Naive thymus-derived CD4-positive, alpha-beta T cell (primary cell): ENCODE measurements at regions not wholly inside any gene's neighbourhood (a gene's known extent, or its start where the extent isn't known, plus 50 kb on each side); places are given as distances from the start of the nearest gene placed in this dataset.

Experiments
- ATAC-seq: fragments of 150-1000 bp; cut with Tn5 transposase; 2 replicates; pipeline ENCODE4 v1.10.0; 2021; ENCODE audit warnings: mild to moderate bottlenecking, moderate library complexity
- CTCF ChIA-PET: fragments of 350-600 bp; sonication (Branson Sonifier 250); formaldehyde crosslinking; loops from one replicate; lab custom pipeline; 2021; ENCODE audit warnings: antibody characterized with exemption; lab: Charles Lee
- POLR2A ChIA-PET: fragments of 350-600 bp; sonication (Branson Sonifier 250); formaldehyde crosslinking; loops from one replicate; lab custom pipeline; 2021; ENCODE audit warnings: antibody characterized with exemption, inconsistent platforms; lab: Charles Lee
- DNase-seq, 9 donors: peaks; one replicate each; pipeline versions ENCODE4 v3.0.0 to v3.0.0-alpha.2; 2020 to 2022; ENCODE audit warnings: mixed read lengths in 1 of 9
- H3K27ac ChIP-seq: one replicate; pipeline ENCODE4 v1.7.0; 2013; ENCODE audit warnings: mild to moderate bottlenecking, low read depth, low read length, moderate library complexity
- H3K27me3 ChIP-seq, 2 donors: one replicate each; pipeline ENCODE4 v1.7.0; 2013; ENCODE audit warnings: low read length in 2 of 2, mild to moderate bottlenecking in 2 of 2, moderate library complexity in 2 of 2; ENCODE audit not compliant: control insufficient read depth in 2 of 2, insufficient read depth in 2 of 2
- H3K36me3 ChIP-seq, 3 experiments: 1 replicate in 2 of 3; 2 replicates in 1 of 3; pipeline ENCODE4 v1.7.0; 2013; ENCODE audit warnings: low read length in 3 of 3, mild to moderate bottlenecking in 3 of 3, moderate library complexity in 1 of 3; ENCODE audit not compliant: insufficient read depth in 3 of 3, control insufficient read depth in 2 of 3
- H3K4me1 ChIP-seq, 2 donors: one replicate each; pipeline ENCODE4 v1.7.0; 2013; ENCODE audit warnings: low read length in 2 of 2, mild to moderate bottlenecking in 2 of 2, moderate library complexity in 1 of 2; ENCODE audit not compliant: control insufficient read depth in 2 of 2, insufficient read depth in 2 of 2
- H3K4me3 ChIP-seq: 2 replicates; pipeline ENCODE4 v1.7.0; 2013; ENCODE audit warnings: mild to moderate bottlenecking, low read length
- H3K9me3 ChIP-seq, 3 experiments: 1 replicate in 2 of 3; 2 replicates in 1 of 3; pipeline ENCODE4 v1.7.0; 2013; ENCODE audit warnings: low read length in 3 of 3; ENCODE audit not compliant: control insufficient read depth in 2 of 3
- H3K27ac Mint-ChIP-seq, 9 donors: one replicate each; pipeline ENCODE4 v1.8.0; 2020 to 2022; ENCODE audit warnings: mixed read lengths in 9 of 9, mild to moderate bottlenecking in 8 of 9, moderate library complexity in 5 of 9, inconsistent platforms in 2 of 9
- H3K27me3 Mint-ChIP-seq, 5 donors: one replicate each; pipeline ENCODE4 v1.8.0; 2021 to 2022; ENCODE audit warnings: mixed read lengths in 5 of 5, mild to moderate bottlenecking in 1 of 5
- H3K36me3 Mint-ChIP-seq, 5 donors: one replicate each; pipeline ENCODE4 v1.8.0; 2020 to 2022; ENCODE audit warnings: mixed read lengths in 5 of 5, mild to moderate bottlenecking in 3 of 5, inconsistent platforms in 1 of 5
- H3K4me1 Mint-ChIP-seq, 7 donors: one replicate each; pipeline ENCODE4 v1.8.0; 2020 to 2022; ENCODE audit warnings: mixed read lengths in 7 of 7, mild to moderate bottlenecking in 3 of 7, inconsistent platforms in 1 of 7
- H3K4me3 Mint-ChIP-seq, 10 donors: one replicate each; pipeline ENCODE4 v1.8.0; 2020 to 2022; ENCODE audit warnings: mild to moderate bottlenecking in 10 of 10, mixed read lengths in 10 of 10, moderate library complexity in 6 of 10, inconsistent platforms in 2 of 10
- H3K9me3 Mint-ChIP-seq, 11 donors: one replicate each; pipeline ENCODE4 v1.8.0; 2020 to 2022; ENCODE audit warnings: mixed read lengths in 11 of 11, mild to moderate bottlenecking in 4 of 11, inconsistent platforms in 1 of 11, moderate library complexity in 1 of 11
- intact Hi-C, 2 donors: fragments of 100-400 bp; cut with micrococcal nuclease; formaldehyde crosslinking; loops; one replicate each; pipeline ENCODE4 v1.15.1; 2023

GRCh38 chr5:52668139-52668538 lies 119.6 kb upstream of the ITGA1 start:
- intact Hi-C loops, result no loop called here
- no peak for ATAC-seq

GRCh38 chr5:52668544-52669185 lies 119.1 kb upstream of the ITGA1 start:
- Mint-ChIP-seq H3K4me3 (no peak overlapping the region), H3K36me3 (no peaks in the 10 kb centered on the region), H3K4me1 (peaks cover 3 to 32% (median 21%) of the 10 kb centered on the region in 7 donors), H3K27me3 (peaks cover 0 to 29% (median 0%) of the 10 kb centered on the region in 5 donors), H3K9me3 (peaks cover 0 to under 1% (median 0%) of the 10 kb centered on the region in 11 donors), H3K27ac (no peak overlapping the region)
- H3K27me3 ChIP-seq, result no peaks in the 10 kb centered on the region
- DNase-seq (no peak), ATAC-seq (no peak)
- no peaks in the 10 kb centered on the region for H3K36me3 ChIP-seq
- H3K4me3 ChIP-seq, result no peak overlapping the region
- no peaks in the 10 kb centered on the region for H3K9me3 ChIP-seq
- POLR2A ChIA-PET, result no interaction called here
- CTCF ChIA-PET, result no interaction called here
- H3K4me1 ChIP-seq, result no peaks in the 10 kb centered on the region
- no peak overlapping the region for H3K27ac ChIP-seq
- intact Hi-C loops, result no loop called here

More at GRCh38 chr5:52668139-52668538, 119.6 kb upstream of the ITGA1 start:
- DNase-seq, result no peak
- Mint-ChIP-seq H3K9me3 (no peaks in the 10 kb centered on the region), H3K36me3 (no peaks in the 10 kb centered on the region), H3K27me3 (peaks cover 0 to 29% (median 0%) of the 10 kb centered on the region in 5 donors), H3K4me1 (peaks cover 0 to 27% (median 16%) of the 10 kb centered on the region in 7 donors), H3K27ac (no peak overlapping the region), H3K4me3 (no peak overlapping the region)
- Histone ChIP-seq H3K27me3 (no peaks in the 10 kb centered on the region), H3K4me3 (no peak overlapping the region), H3K9me3 (no peaks in the 10 kb centered on the region), H3K27ac (no peak overlapping the region), H3K36me3 (no peaks in the 10 kb centered on the region), H3K4me1 (no peaks in the 10 kb centered on the region)
- ChIA-PET CTCF (no interaction called here), POLR2A (no interaction called here)

GRCh38 chr5:52672459-52672858 lies 115.3 kb upstream of the ITGA1 start:
- H3K27ac ChIP-seq, result no peak overlapping the region
- no peaks in the 10 kb centered on the region for H3K9me3 ChIP-seq
- ChIA-PET CTCF (no interaction called here), POLR2A (interaction anchor here (1.1 kb wide), 1 partner anchor 94 kb away, joined by 3 read pairs; no protein-coding TSS in a partner anchor)
- H3K4me3 ChIP-seq, result no peak overlapping the region
- Mint-ChIP-seq H3K9me3 (peaks cover 0 to 5% (median 0%) of the 10 kb centered on the region in 11 donors), H3K4me3 (no peak overlapping the region), H3K27me3 (peaks cover 0 to 26% (median 0%) of the 10 kb centered on the region in 5 donors), H3K27ac (no peak overlapping the region), H3K4me1 (peaks cover 8 to 38% (median 22%) of the 10 kb centered on the region in 7 donors), H3K36me3 (no peaks in the 10 kb centered on the region)
- intact Hi-C loops, result no loop called here
- H3K4me1 ChIP-seq, result no peaks in the 10 kb centered on the region
- no peaks in the 10 kb centered on the region for H3K27me3 ChIP-seq
- no peak for ATAC-seq
- DNase-seq, result no peak
- H3K36me3 ChIP-seq, result no peaks in the 10 kb centered on the region

- no peak overlapping the region for H3K27ac ChIP-seq
- ChIA-PET CTCF (no interaction called here), POLR2A (interaction anchor here (1.1 kb wide), 1 partner anchor 93 kb away, joined by 3 read pairs; no protein-coding TSS in a partner anchor)
- Mint-ChIP-seq H3K4me3 (peak overlapping the region in 1 of 10 donors; percentile 63), H3K4me1 (peaks cover 8 to 38% (median 22%) of the 10 kb centered on the region in 7 donors), H3K27me3 (peaks cover 0 to 35% (median 0%) of the 10 kb centered on the region in 5 donors), H3K9me3 (peaks cover 0 to 5% (median 0%) of the 10 kb centered on the region in 11 donors), H3K36me3 (no peaks in the 10 kb centered on the region), H3K27ac (no peak overlapping the region)
- DNase-seq, result no peak
- no peaks in the 10 kb centered on the region for H3K9me3 ChIP-seq
- intact Hi-C loops, result no loop called here
- no peaks in the 10 kb centered on the region for H3K36me3 ChIP-seq
- H3K4me1 ChIP-seq, result no peaks in the 10 kb centered on the region
- ATAC-seq, result no peak
- H3K4me3 ChIP-seq, result no peak overlapping the region
- H3K27me3 ChIP-seq, result no peaks in the 10 kb centered on the region
Observed at GRCh38 chr5:52673495-52673894, 114.2 kb upstream of the ITGA1 start.

GRCh38 chr5:52674815-52675545 lies 112.7 kb upstream of the ITGA1 start:
- ChIA-PET CTCF (no interaction called here), POLR2A (no interaction called here)
- peaks cover 0 to 1% (median 0%) of the 10 kb centered on the region in 5 donors for H3K36me3 Mint-ChIP-seq
- H3K4me3 Mint-ChIP-seq, result peak overlapping the region in 4 of 10 donors; percentile 2 to 77 (median 65)
- no peaks in the 10 kb centered on the region for H3K27me3 ChIP-seq
- no peaks in the 10 kb centered on the region for H3K9me3 ChIP-seq
- peaks cover 0 to 7% (median 0%) of the 10 kb centered on the region in 11 donors for H3K9me3 Mint-ChIP-seq
- peaks cover 8 to 38% (median 22%) of the 10 kb centered on the region in 7 donors for H3K4me1 Mint-ChIP-seq
- H3K27ac ChIP-seq, result no peak overlapping the region
- H3K36me3 ChIP-seq, result no peaks in the 10 kb centered on the region
- ATAC-seq, result no peak
- no peak overlapping the region for H3K27ac Mint-ChIP-seq
- peaks cover 0 to 42% (median 0%) of the 10 kb centered on the region in 5 donors for H3K27me3 Mint-ChIP-seq
- no peaks in the 10 kb centered on the region for H3K4me1 ChIP-seq
- no peak overlapping the region for H3K4me3 ChIP-seq
- no peak for DNase-seq
- intact Hi-C loops, result no loop called here

- intact Hi-C loops, result no loop called here
- ATAC-seq, result no peak
- Histone ChIP-seq H3K4me3 (no peak overlapping the region), H3K36me3 (no peaks in the 10 kb centered on the region), H3K27me3 (no peaks in the 10 kb centered on the region), H3K9me3 (no peaks in the 10 kb centered on the region), H3K27ac (no peak overlapping the region), H3K4me1 (no peaks in the 10 kb centered on the region)
- POLR2A ChIA-PET, result no interaction called here
- peaks cover 0 to 11% (median 0%) of the 10 kb centered on the region in 11 donors for H3K9me3 Mint-ChIP-seq
- H3K36me3 Mint-ChIP-seq, result peaks cover 0 to 1% (median 0%) of the 10 kb centered on the region in 5 donors
- CTCF ChIA-PET, result no interaction called here
- no peak for DNase-seq
- H3K4me3 Mint-ChIP-seq, result no peak overlapping the region
- peaks cover 0 to 1% (median 0%) of the 10 kb centered on the region in 7 donors for H3K4me1 Mint-ChIP-seq
- H3K27ac Mint-ChIP-seq, result no peak overlapping the region
- peaks cover 0 to 35% (median 5%) of the 10 kb centered on the region in 5 donors for H3K27me3 Mint-ChIP-seq
Observed at GRCh38 chr5:52682492-52682891, 105.2 kb upstream of the ITGA1 start.
